H1 (cell line): ENCODE measurements at regions not wholly inside any gene's neighbourhood (a gene's known extent, or its start where the extent isn't known, plus 50 kb on each side); places are given as distances from the start of the nearest gene placed in this dataset.
A peak's percentile ranks its signal among the peaks of the same experiment; 100 is the strongest.

Experiments
- CTCF ChIA-PET: fragments of 300-600 bp; sonication (Branson Sonifier 250); formaldehyde crosslinking; loops from one replicate; lab custom pipeline; 2021; ENCODE audit not compliant: partially characterized antibody; lab: Charles Lee
- POLR2A ChIA-PET: fragments of 300-600 bp; sonication (Branson Sonifier 250); formaldehyde crosslinking; loops from one replicate; lab custom pipeline; 2021; ENCODE audit warnings: inconsistent platforms; ENCODE audit not compliant: partially characterized antibody; lab: Charles Lee
- DNase-seq, 2 experiments: peaks; one replicate each; pipeline versions ENCODE4 v3.0.0 to v3.0.0-alpha.2; 2010 to 2022; ENCODE audit warnings: low spot score in 2 of 2, low read depth in 1 of 2, mixed read lengths in 1 of 2
- FAIRE-seq: peaks from 2 replicates; lab custom pipeline; 2011; peaks lifted over from hg19 to GRCh38; lab: Jason Lieb, UNC
- H2AFZ ChIP-seq: 2 replicates; pipeline ENCODE4 v1.8.1; 2012; ENCODE audit warnings: low read length, inconsistent platforms
- H2AK5ac ChIP-seq: 2 replicates; pipeline ENCODE4 v1.6.1; 2013; ENCODE audit warnings: low read depth, low read length
- H2BK120ac ChIP-seq: replicated peaks from 2 replicates; pipeline ENCODE3; 2013; ENCODE audit warnings: low read depth, low read length, inconsistent platforms
- H2BK12ac ChIP-seq: 2 replicates; pipeline ENCODE4 v1.6.1; 2013; ENCODE audit warnings: low read depth, low read length
- H2BK15ac ChIP-seq: 2 replicates; pipeline ENCODE4 v1.6.1; 2013; ENCODE audit warnings: low read length
- H2BK20ac ChIP-seq: 2 replicates; pipeline ENCODE4 v1.6.1; 2013; ENCODE audit warnings: low read length
- H2BK5ac ChIP-seq: 2 replicates; pipeline ENCODE4 v1.6.1; 2013; ENCODE audit warnings: low read depth, low read length
- H3K14ac ChIP-seq: 2 replicates; pipeline ENCODE4 v1.6.1; 2013; ENCODE audit warnings: inconsistent platforms; ENCODE audit not compliant: insufficient read length
- H3K18ac ChIP-seq: 2 replicates; pipeline ENCODE4 v1.6.1; 2013; ENCODE audit warnings: low read length; ENCODE audit errors: extremely low read depth
- H3K23ac ChIP-seq: 2 replicates; pipeline ENCODE4 v1.6.1; 2013; ENCODE audit warnings: inconsistent platforms; ENCODE audit not compliant: insufficient read length
- H3K23me2 ChIP-seq: 2 replicates; pipeline ENCODE4 v1.6.1; 2013; ENCODE audit warnings: low read depth, low read length
- H3K27ac ChIP-seq: 2 replicates; pipeline ENCODE4 v1.6.1; 2011; ENCODE audit warnings: low read depth, low read length, inconsistent platforms
- H3K27me3 ChIP-seq, 4 experiments: replicated peaks in 1 of 4; 1 replicate in 1 of 4; 2 replicates in 3 of 4; pipeline versions ENCODE4 v1.6.1 to v1.8.1; 2011 to 2013; ENCODE audit warnings: low read length in 3 of 4, mild to moderate bottlenecking in 3 of 4, inconsistent platforms in 2 of 4, mixed read lengths in 2 of 4, moderate library complexity in 1 of 4; ENCODE audit not compliant: control insufficient read depth in 3 of 4, insufficient read depth in 3 of 4; ENCODE audit errors: extremely low read depth in 1 of 4
- H3K36me3 ChIP-seq, 4 experiments: 2 replicates each; pipeline versions ENCODE4 v1.6.1 to v1.8.1; 2011 to 2013; ENCODE audit warnings: mild to moderate bottlenecking in 4 of 4, low read length in 3 of 4, moderate library complexity in 2 of 4, control low read depth in 1 of 4, inconsistent platforms in 1 of 4; ENCODE audit not compliant: insufficient read depth in 4 of 4, control insufficient read depth in 2 of 4
- H3K4ac ChIP-seq: replicated peaks from 2 replicates; pipeline ENCODE3; 2013; ENCODE audit warnings: low read length, low read depth, mixed read lengths, inconsistent platforms; ENCODE audit not compliant: insufficient read length
- H3K4me1 ChIP-seq, 4 experiments: replicated peaks in 1 of 4; 1 replicate in 1 of 4; 2 replicates in 3 of 4; pipeline versions ENCODE4 v1.6.1 to v1.8.1; 2011 to 2013; ENCODE audit warnings: low read length in 3 of 4, inconsistent platforms in 2 of 4, mixed read lengths in 1 of 4; ENCODE audit not compliant: insufficient read depth in 4 of 4, control insufficient read depth in 3 of 4
- H3K4me2 ChIP-seq, 2 experiments: 2 replicates each; pipeline versions ENCODE4 v1.6.1 to v1.8.1; 2011 to 2013; ENCODE audit warnings: low read depth in 2 of 2, low read length in 2 of 2, control low read depth in 1 of 2, inconsistent platforms in 1 of 2, mild to moderate bottlenecking in 1 of 2; ENCODE audit not compliant: insufficient read depth in 1 of 2
- H3K4me3 ChIP-seq, 4 experiments: fragments of 200-600, 300-600 bp in 1 of 4; sonication (generic), shearing (Covaris generic), sonication (Bioruptor Twin) in 1 of 4; 2 replicates each; pipeline versions ENCODE4 v1.5.1 to v1.8.1; 2011 to 2016; ENCODE audit warnings: low read length in 4 of 4, low read depth in 3 of 4, control low read depth in 2 of 4, inconsistent platforms in 2 of 4, mild to moderate bottlenecking in 2 of 4, mixed read lengths in 1 of 4, moderate library complexity in 1 of 4; ENCODE audit not compliant: insufficient read depth in 2 of 4; ENCODE audit errors: extremely low read depth in 1 of 4
- H3K56ac ChIP-seq: replicated peaks from 2 replicates; pipeline ENCODE3; 2013; ENCODE audit warnings: low read depth, mild to moderate bottlenecking, mixed read lengths, low read length, inconsistent platforms; ENCODE audit not compliant: insufficient read length
- H3K79me1 ChIP-seq: 2 replicates; pipeline ENCODE4 v1.6.1; 2013; ENCODE audit warnings: low read depth, low read length, control low read depth
- H3K79me2 ChIP-seq, 2 experiments: 2 replicates each; pipeline versions ENCODE4 v1.6.1 to v1.8.1; 2012 to 2013; ENCODE audit warnings: low read length in 2 of 2, mild to moderate bottlenecking in 2 of 2, inconsistent platforms in 1 of 2; ENCODE audit not compliant: insufficient read depth in 2 of 2, control insufficient read depth in 1 of 2
- H3K9ac ChIP-seq, 4 experiments: replicated peaks in 1 of 4; 1 replicate in 1 of 4; 2 replicates in 3 of 4; pipeline versions ENCODE4 v1.6.1 to v1.8.1; 2011 to 2013; ENCODE audit warnings: low read depth in 3 of 4, low read length in 3 of 4, control low read depth in 2 of 4, mild to moderate bottlenecking in 2 of 4, moderate library complexity in 2 of 4, inconsistent platforms in 1 of 4; ENCODE audit errors: extremely low read depth in 1 of 4
- H3K9me3 ChIP-seq, 2 experiments: 2 replicates each; pipeline versions ENCODE4 v1.6.1 to v1.8.1; 2012 to 2013; ENCODE audit warnings: mild to moderate bottlenecking in 2 of 2, moderate library complexity in 2 of 2, control low read depth in 1 of 2, inconsistent platforms in 1 of 2, low read depth in 1 of 2, low read length in 1 of 2, mixed read lengths in 1 of 2; ENCODE audit not compliant: insufficient read depth in 2 of 2
- H4K20me1 ChIP-seq, 2 experiments: replicated peaks in 1 of 2; 2 replicates each; pipeline versions ENCODE3 to v1.8.1; 2011 to 2013; ENCODE audit warnings: inconsistent platforms in 2 of 2, low read length in 2 of 2, mild to moderate bottlenecking in 1 of 2; ENCODE audit not compliant: insufficient read depth in 2 of 2, control insufficient read depth in 1 of 2
- H4K5ac ChIP-seq: 2 replicates; pipeline ENCODE4 v1.6.1; 2013; ENCODE audit warnings: low read length, low read depth, mixed read lengths, inconsistent platforms; ENCODE audit not compliant: insufficient read length
- H4K8ac ChIP-seq: 2 replicates; pipeline ENCODE4 v1.8.0; 2013; ENCODE audit warnings: mild to moderate bottlenecking, moderate library complexity, low read length, inconsistent platforms; ENCODE audit not compliant: insufficient read depth; ENCODE audit errors: extremely low read depth
- H4K91ac ChIP-seq: replicated peaks from 2 replicates; pipeline ENCODE3; 2013; ENCODE audit warnings: low read length, mixed read lengths, inconsistent platforms; ENCODE audit not compliant: insufficient read length
- CEBPB ChIP-seq: IDR thresholded peaks from 2 replicates; pipeline ENCODE4 v1.6.1; 2012; ENCODE audit warnings: low read depth, low read length
- JUND ChIP-seq: IDR thresholded peaks from 2 replicates; pipeline ENCODE4 v1.6.1; 2011; ENCODE audit warnings: mild to moderate bottlenecking, improper control_type of control experiment, low read length
- WGBS, 2 experiments: shearing (Covaris generic) in 1 of 2; methylation state at CpG; one replicate each; pipeline versions ENCODE4 v1.1.6 to v1.1.7; 2013 to 2015; ENCODE audit warnings: low lambda C conversion rate in 2 of 2, mixed read lengths in 2 of 2, inconsistent platforms in 1 of 2, low coverage in 1 of 2, missing lambda C conversion rate in 1 of 2; ENCODE audit not compliant: insufficient replicate concordance in 2 of 2, insufficient coverage in 1 of 2, insufficient read length in 1 of 2; ENCODE audit errors: extremely low coverage in 1 of 2, missing lambda C conversion rate in 1 of 2; 5-methylcytosine and 5-hydroxymethylcytosine counted together

- Histone ChIP-seq H4K20me1 (no peaks in the 10 kb centered on the region), H3K23me2 (no peaks in the 10 kb centered on the region), H2BK15ac (no peak overlapping the region), H2AFZ (no peak overlapping the region), H3K27ac (no peak overlapping the region), H3K4me2 (no peak overlapping the region), H2BK5ac (no peak overlapping the region), H3K23ac (no peak overlapping the region), H3K56ac (no peak overlapping the region), H2BK20ac (no peak overlapping the region), H3K36me3 (no peaks in the 10 kb centered on the region), H3K4me1 (peaks cover 0 to 2% (median 2%) of the 10 kb centered on the region in 4 experiments; a peak in 3 of 7 replicates), H3K9ac (no peak overlapping the region), H4K5ac (no peak overlapping the region), H3K27me3 (no peaks in the 10 kb centered on the region), H4K8ac (no peak overlapping the region), H2BK120ac (no peak overlapping the region), H2BK12ac (no peak overlapping the region), H3K4ac (no peak overlapping the region), H4K91ac (no peak overlapping the region), H3K18ac (no peak overlapping the region), H2AK5ac (no peak overlapping the region), H3K79me2 (no peaks in the 10 kb centered on the region), H3K9me3 (no peaks in the 10 kb centered on the region), H3K4me3 (no peak overlapping the region), H3K79me1 (no peaks in the 10 kb centered on the region), H3K14ac (no peak overlapping the region)
- FAIRE-seq (no peak), DNase-seq (no peak)
- TF ChIP-seq JUND (no peak), CEBPB (peak; percentile 86)
- ChIA-PET CTCF (interaction anchor here (0.9 to 1.3 kb wide), 2 partner anchors 9 to 11 kb away, joined by 3 read pairs; no protein-coding TSS in a partner anchor), POLR2A (no interaction called here)
- 98% methylated on average over 5 of the region's 5 CpGs; no CpG with 5 or more reads in 1 of the 2 experiments for WGBS, 2 experiments
These were observed 226.4 kb upstream of the NRXN1 start for GRCh38 chr2:51258301-51258700.
